ENCODE measurements at regions not wholly inside any gene's neighbourhood (a gene's known extent, or its start where the extent isn't known, plus 50 kb on each side); places are given as distances from the start of the nearest gene placed in this dataset.

GRCh38 chr12:118645219-118645618, 268.9 kb downstream of the SUDS3 start:
- H3K9me3 ChIP-seq (ENCODE audit: control insufficient read depth in 1 of 2, insufficient read depth in 1 of 2, low read depth in 1 of 2, low read length in 2 of 2), result no peaks in the 10 kb centered on the region
- H4K20me1 ChIP-seq (ENCODE audit: insufficient read depth), result no peaks in the 10 kb centered on the region
- H3K27me3 ChIP-seq (ENCODE audit: insufficient read depth, low read length), result peaks cover 12% of the 10 kb centered on the region; the same call in 1 of the 2 replicates
- H3K36me3 ChIP-seq (ENCODE audit: control insufficient read depth in 1 of 2, insufficient read depth in 2 of 2, low read length in 2 of 2), result no peaks in the 10 kb centered on the region
- ATAC-seq, result no peak
- no peak overlapping the region for H2AFZ ChIP-seq (ENCODE audit: low read depth, low read length, poor library complexity, severe bottlenecking)
- no peaks in the 10 kb centered on the region for H3K79me2 ChIP-seq (ENCODE audit: insufficient read depth, low read length)
- H3K27ac ChIP-seq (ENCODE audit: low read depth, low read length), result no peak overlapping the region
- no peaks in the 10 kb centered on the region for H3K9me2 ChIP-seq (ENCODE audit: insufficient read depth)
- BruUV-seq (replicated peaks), result no TSS peak
- no peaks in the 10 kb centered on the region for H3K4me1 ChIP-seq (ENCODE audit: control insufficient read depth in 1 of 2, insufficient read depth in 2 of 2, low read length in 2 of 2)
- POLR2A ChIA-PET, result no interaction called here
- intact Hi-C loops (cut with micrococcal nuclease), result no loop called here
- no peak overlapping the region for H3K4me2 ChIP-seq (ENCODE audit: low read length)
- CTCF ChIA-PET, result no interaction called here
- TF ChIP-seq REST (IDR thresholded peaks at IDR 0.05; ENCODE audit: low read depth) (peak; percentile 86), FOSL1 (IDR thresholded peaks at IDR 0.05; ENCODE audit: low read depth) (no peak)
- no peak for DNase-seq (ENCODE audit: low read depth, low spot score)
- H3K9ac ChIP-seq (ENCODE audit: low read length), result no peak overlapping the region
- H3K4me3 ChIP-seq (replicated peaks in 1 of 2; ENCODE audit: low read depth in 1 of 2, low read length in 2 of 2), result no peak overlapping the region
- RAD21 ChIA-PET (ENCODE audit: low non-redundant PET in 1 of 2, low total read pairs in 2 of 2, uncharacterized antibody in 2 of 2, unreplicated experiment in 2 of 2), result no interaction called here

DNA sequence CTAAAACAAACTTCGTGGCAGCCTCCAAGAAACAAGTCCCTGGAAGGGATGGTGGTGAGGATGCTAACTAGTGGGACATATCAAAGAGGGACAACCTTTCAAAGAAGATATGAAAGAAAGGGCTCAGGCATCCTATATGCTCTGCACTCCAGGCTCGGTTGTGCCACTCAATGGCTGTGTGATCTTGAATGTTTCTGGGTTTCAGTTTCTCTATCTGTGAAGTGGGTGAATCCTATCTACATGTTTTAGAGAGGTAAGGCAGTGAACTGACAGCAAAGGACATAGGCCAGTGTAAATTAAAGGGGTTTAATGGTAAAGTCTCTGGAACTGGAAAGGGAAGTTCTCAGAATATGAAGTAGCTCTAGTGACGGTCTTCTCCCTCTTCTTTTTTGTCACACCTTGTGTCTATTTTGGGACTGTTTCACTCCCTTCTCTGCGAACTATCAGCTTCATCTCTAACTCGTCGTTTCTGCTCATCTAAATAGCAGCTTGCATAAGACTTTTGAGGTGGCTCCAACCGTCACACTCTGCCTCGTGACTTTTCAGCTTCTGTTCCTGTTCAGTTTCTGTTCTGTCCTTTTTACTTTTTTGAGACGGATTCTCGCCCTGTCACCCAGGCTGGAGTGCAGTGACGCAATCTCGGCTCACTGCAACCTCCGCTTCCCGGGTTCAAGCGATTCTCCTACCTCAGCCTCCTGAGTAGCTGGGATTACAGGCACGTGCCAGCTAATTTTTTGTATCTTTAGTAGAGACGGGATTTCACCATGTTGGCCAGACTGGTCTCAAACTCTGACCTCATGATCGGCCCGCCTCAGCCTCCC, 273.6 kb downstream of the SUDS3 start:
- H3K4me2 ChIP-seq (ENCODE audit: low read length), result no peak overlapping the region
- no peak overlapping the region for H3K4me3 ChIP-seq (replicated peaks in 1 of 2; ENCODE audit: low read depth in 1 of 2, low read length in 2 of 2)
- intact Hi-C loops (cut with micrococcal nuclease), result no loop called here
- H3K27me3 ChIP-seq (ENCODE audit: insufficient read depth, low read length), result peaks cover 7% of the 10 kb centered on the region; the same call in 1 of the 2 replicates
- BruUV-seq (replicated peaks), result no TSS peak
- ATAC-seq, result no peak
- CTCF ChIA-PET, result no interaction called here
- POLR2A ChIA-PET, result no interaction called here
- TF ChIP-seq CEBPB (IDR thresholded peaks at IDR 0.05; ENCODE audit: low read depth), result no peak
- TF ChIP-seq CTCF (IDR thresholded peaks at IDR 0.05 in 2 of 3, conservative IDR thresholded peaks at IDR 0.05 in 1 of 3; ENCODE audit: borderline replicate concordance in 1 of 3, insufficient read depth in 1 of 3, low read depth in 2 of 3, low read length in 2 of 3), result no peak
- no peak for TF ChIP-seq ZNF274 (IDR thresholded peaks at IDR 0.05; ENCODE audit: low read depth, low read length)
- TF ChIP-seq EGR1 (IDR thresholded peaks at IDR 0.05; ENCODE audit: low read depth), result no peak
- TF ChIP-seq ZBTB33 (IDR thresholded peaks at IDR 0.05; ENCODE audit: extremely low read depth, insufficient replicate concordance, low read length), result no peak
- no peak for TF ChIP-seq SRF (IDR thresholded peaks at IDR 0.05; ENCODE audit: low read depth)
- TF ChIP-seq TCF7L2 (IDR thresholded peaks at IDR 0.05; ENCODE audit: borderline replicate concordance, extremely low read depth, insufficient read depth, insufficient read length), result no peak
- no peak for TF ChIP-seq ZFX (IDR thresholded peaks at IDR 0.05)
- RAD21 ChIA-PET (ENCODE audit: low non-redundant PET in 1 of 2, low total read pairs in 2 of 2, uncharacterized antibody in 2 of 2, unreplicated experiment in 2 of 2), result no interaction called here
- H3K36me3 ChIP-seq (ENCODE audit: control insufficient read depth in 1 of 2, insufficient read depth in 2 of 2, low read length in 2 of 2), result no peaks in the 10 kb centered on the region
- DNase-seq (ENCODE audit: low read depth, low spot score), result no peak
- no peaks in the 10 kb centered on the region for H3K9me2 ChIP-seq (ENCODE audit: insufficient read depth)
- H4K20me1 ChIP-seq (ENCODE audit: insufficient read depth), result no peaks in the 10 kb centered on the region
- no peak overlapping the region for H3K27ac ChIP-seq (ENCODE audit: low read depth, low read length)
- no peak overlapping the region for H3K9ac ChIP-seq (ENCODE audit: low read length)
- no peak overlapping the region for H2AFZ ChIP-seq (ENCODE audit: low read depth, low read length, poor library complexity, severe bottlenecking)
- H3K4me1 ChIP-seq (ENCODE audit: control insufficient read depth in 1 of 2, insufficient read depth in 2 of 2, low read length in 2 of 2), result no peaks in the 10 kb centered on the region
- H3K9me3 ChIP-seq (ENCODE audit: control insufficient read depth in 1 of 2, insufficient read depth in 1 of 2, low read depth in 1 of 2, low read length in 2 of 2), result no peaks in the 10 kb centered on the region
- no peaks in the 10 kb centered on the region for H3K79me2 ChIP-seq (ENCODE audit: insufficient read depth, low read length)

Data from HCT116 (cell line).